NOMO-1 treated with dmso at 0.1 percent for 144 hours (cell line): ENCODE measurements at regions not wholly inside any gene's neighbourhood (a gene's known extent, or its start where the extent isn't known, plus 50 kb on each side); places are given as distances from the start of the nearest gene placed in this dataset.

ENCODE experiments used
- DNase-seq: peaks from one replicate; lab custom pipeline; 2025; ENCODE audit not compliant: unreplicated experiment; lab: John Stamatoyannopoulos, UW

- no peak for DNase-seq
Measured at GRCh38 chr10:20998036-20998435, 100.9 kb upstream of the NEBL start.

- no peak for DNase-seq
Measured at GRCh38 chr10:20995123-20995987, 98.2 kb upstream of the NEBL start.

GRCh38 chr10:20993830-20994527, 96.9 kb upstream of the NEBL start:
- DNase-seq: no peak

- DNase-seq: no peak
Measured at GRCh38 chr10:20993389-20993788, 96.3 kb upstream of the NEBL start.

- DNase-seq: no peak
Measured at GRCh38 chr10:20991526-20991925, 94.4 kb upstream of the NEBL start.

DNA sequence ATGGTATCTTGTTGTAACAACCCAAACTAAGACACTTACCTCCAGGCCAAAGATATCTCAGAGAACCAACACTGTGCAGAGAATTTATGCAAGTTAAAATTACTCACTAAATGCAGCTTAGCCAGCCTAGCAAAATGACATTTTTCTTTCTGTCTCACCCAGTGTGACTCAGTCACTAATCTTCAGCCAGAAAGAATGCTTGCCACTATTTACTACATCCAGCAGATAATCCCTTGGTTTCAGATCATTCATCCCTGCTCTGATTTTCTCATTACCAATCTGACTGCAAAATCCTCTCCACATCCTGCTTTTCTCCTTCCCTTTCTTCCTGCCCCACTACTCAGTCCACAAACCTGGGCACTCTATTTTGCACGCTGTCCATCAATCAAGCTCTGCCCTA, 93.5 kb upstream of the NEBL start:
- DNase-seq: no peak

DNA sequence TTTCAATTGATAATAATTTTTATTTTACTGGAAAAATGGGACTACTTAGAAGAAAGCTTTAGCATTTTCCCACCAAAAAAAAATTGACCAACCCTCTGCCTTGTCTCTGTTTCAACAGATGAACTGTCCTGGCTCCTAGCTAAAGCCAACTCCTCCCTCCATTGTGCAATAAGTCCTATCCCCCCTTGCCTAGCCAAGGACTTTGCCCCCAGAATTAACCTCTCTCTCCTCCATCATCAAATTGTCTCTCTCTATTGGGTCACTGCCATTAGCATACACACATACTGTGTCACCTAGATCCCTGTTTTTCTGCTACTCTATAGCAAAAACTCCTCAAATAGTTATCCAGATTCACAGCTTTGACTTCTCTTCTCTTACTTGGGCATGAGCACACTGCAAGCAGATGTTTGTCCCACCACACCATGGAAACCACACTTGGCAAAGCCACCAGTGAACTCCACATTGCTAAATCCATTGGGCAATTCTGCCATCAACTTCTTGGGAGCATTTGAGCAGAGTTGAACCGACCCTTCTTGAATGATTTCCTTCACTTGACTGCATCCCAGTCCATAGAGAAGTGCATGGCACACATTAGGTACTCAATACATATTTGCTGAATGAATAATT, 91.4 kb upstream of the NEBL start:
- DNase-seq: no peak

- DNase-seq: no peak
Measured at GRCh38 chr10:20986049-20986448, 88.9 kb upstream of the NEBL start.

- no peak for DNase-seq
Measured at GRCh38 chr10:20984662-20985061, 87.6 kb upstream of the NEBL start.

- no peak for DNase-seq
Measured at GRCh38 chr10:20981419-20981953, 84.4 kb upstream of the NEBL start.

DNA sequence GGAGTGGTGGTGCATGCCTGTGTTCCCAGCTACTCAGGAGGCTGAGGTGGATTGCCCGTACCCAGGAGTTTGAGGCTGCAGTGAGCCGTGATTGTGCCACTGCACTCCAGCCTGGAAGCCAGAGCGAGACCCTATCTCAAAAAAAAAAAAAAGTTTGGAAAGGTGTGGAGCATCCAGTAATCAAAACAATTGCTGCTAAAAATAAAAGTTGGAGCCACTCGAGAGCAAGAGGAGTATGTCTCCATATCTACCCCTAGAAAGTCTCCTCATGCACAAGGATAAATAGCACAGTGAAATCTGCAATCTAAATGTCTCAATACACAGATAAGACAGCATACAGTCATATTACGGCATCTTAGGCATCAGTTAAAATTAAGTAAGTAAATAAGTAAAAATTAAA, 81.5 kb upstream of the NEBL start:
- DNase-seq: no peak

- DNase-seq: no peak
Measured at GRCh38 chr10:20977300-20977699, 80.2 kb upstream of the NEBL start.

GRCh38 chr10:20976891-20977290, 79.8 kb upstream of the NEBL start:
- no peak for DNase-seq

- DNase-seq: no peak
Measured at GRCh38 chr10:20976390-20976789, 79.3 kb upstream of the NEBL start.

DNA sequence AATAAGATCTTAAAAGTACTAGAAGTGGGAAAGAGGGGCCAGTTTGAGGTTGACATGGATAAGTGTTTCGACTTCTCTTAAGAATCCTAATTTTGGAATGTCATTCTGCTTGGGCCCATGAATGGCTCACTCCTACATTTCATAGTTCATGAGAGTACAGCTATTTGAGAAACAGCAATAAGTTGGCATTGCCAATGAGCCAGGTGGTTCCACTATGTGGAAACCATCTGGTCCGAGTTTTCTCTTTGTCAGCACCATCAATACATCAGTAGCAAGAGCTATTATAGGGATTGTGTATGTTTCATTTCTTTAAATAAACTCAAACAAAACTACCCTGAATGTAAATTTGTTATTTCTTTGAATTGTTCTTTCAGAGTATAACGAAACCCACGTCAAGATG, 78.1 kb upstream of the NEBL start:
- DNase-seq: no peak

DNA sequence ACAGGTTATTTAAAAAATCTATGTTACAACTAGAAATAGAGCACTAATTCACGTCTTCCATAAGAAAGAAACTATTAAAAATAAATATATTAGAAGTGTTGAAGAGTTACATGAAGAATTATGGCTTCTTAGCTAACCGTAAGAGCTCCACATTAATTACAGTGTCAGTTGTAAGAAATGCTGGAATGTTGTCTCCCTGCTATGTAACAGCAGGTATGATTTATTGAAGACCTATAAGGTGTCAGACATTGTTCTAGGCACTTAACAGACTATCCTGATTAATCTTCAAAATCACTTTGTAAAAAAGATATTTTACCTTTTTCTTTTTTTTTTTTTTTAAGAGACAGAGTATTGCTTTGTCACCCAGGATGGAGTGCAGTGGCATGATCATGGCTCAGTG, 75.8 kb upstream of the NEBL start:
- DNase-seq: no peak

GRCh38 chr10:20971901-20972300, 74.8 kb upstream of the NEBL start:
- no peak for DNase-seq

- no peak for DNase-seq
Measured at GRCh38 chr10:20970708-20971107, 73.6 kb upstream of the NEBL start.

DNA sequence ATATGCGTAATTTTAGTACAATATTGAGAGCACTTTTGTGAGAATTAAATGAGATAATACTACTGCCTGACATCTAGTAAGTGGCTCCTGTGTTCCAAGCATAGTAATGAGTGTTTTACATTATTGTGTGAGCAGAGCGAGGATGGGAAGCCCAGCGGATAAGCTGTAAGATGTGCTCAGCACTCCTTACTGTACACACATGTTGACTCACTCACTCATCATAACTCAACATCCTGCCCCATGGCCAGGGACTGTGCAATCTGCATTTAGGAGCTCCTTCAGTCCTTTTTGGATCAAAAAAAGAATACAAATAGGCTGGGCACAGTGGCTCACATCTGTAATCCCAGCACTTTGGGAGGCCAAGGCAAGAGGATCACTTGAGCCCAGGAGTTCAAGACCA, 72.9 kb upstream of the NEBL start:
- DNase-seq: no peak

DNA sequence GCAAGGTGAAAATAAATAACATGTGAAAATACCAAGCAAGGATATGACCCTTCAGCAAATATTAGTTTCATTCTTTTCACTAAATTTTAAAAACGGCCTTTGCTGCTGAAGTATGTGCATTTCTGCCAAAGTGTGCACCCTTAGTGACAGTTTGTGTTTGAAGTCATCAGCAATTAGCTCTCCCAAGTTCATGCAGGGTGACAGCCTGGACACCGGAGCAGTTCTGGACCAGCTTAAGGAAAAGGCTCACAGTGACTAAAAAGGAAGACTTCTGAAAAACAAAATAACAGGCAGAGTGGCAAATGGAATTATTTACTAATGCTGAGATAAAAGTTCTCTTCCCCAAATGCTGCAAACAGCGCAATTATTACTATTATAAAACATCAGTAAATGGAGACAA, 69.3 kb upstream of the NEBL start:
- DNase-seq: no peak

- DNase-seq: no peak
Measured at GRCh38 chr10:20963721-20964595, 66.8 kb upstream of the NEBL start.
